Esophagus squamous epithelium (tissue), 5 donors: ENCODE measurements at regions not wholly inside any gene's neighbourhood (a gene's known extent, or its start where the extent isn't known, plus 50 kb on each side); places are given as distances from the start of the nearest gene placed in this dataset.

Source experiments
- DNase-seq: peaks from one replicate; lab custom pipeline; 2025; lab: John Stamatoyannopoulos, UW
- H3K27ac ChIP-seq, 4 donors: fragments of 200-600 bp; sonication (generic); one replicate each; pipeline ENCODE4 v1.5.1; 2016 to 2019; ENCODE audit warnings: mild to moderate bottlenecking in 1 of 4
- H3K27me3 ChIP-seq, 4 donors: fragments of 200-600 bp; sonication (generic); 1 replicate in 3 of 4; 2 replicates in 1 of 4; pipeline versions ENCODE4 v1.5.1 to v1.6.0; 2017 to 2021; ENCODE audit warnings: antibody characterized with exemption in 1 of 4
- H3K36me3 ChIP-seq, 3 donors: fragments of 200-600 bp; sonication (generic); one replicate each; pipeline ENCODE4 v1.5.1; 2016 to 2019
- H3K4me1 ChIP-seq, 3 donors: fragments of 200-600 bp; sonication (generic); one replicate each; pipeline ENCODE4 v1.5.1; 2017 to 2019
- H3K4me3 ChIP-seq, 4 donors: fragments of 200-600 bp; sonication (generic); 1 replicate in 3 of 4; 2 replicates in 1 of 4; pipeline ENCODE4 v1.5.1; 2016 to 2019; ENCODE audit warnings: mild to moderate bottlenecking in 2 of 4, moderate library complexity in 1 of 4
- H3K9me3 ChIP-seq, 3 donors: fragments of 200-600 bp; sonication (generic); one replicate each; pipeline ENCODE4 v1.5.1; 2016 to 2019
- CTCF ChIP-seq, 6 experiments: fragments of 450-650 bp in 4 of 6; fragments of 200-600 bp in 2 of 6; sonication (generic) in 2 of 6; IDR thresholded peaks; one replicate each; pipeline ENCODE4 v1.5.1; 2016 to 2019; ENCODE audit warnings: antibody characterized with exemption in 6 of 6, mild to moderate bottlenecking in 4 of 6, moderate library complexity in 4 of 6
- POLR2A ChIP-seq, 4 donors: fragments of 450-650 bp; IDR thresholded peaks; one replicate each; pipeline ENCODE4 v1.6.1; 2017; ENCODE audit warnings: antibody characterized with exemption in 4 of 4, mild to moderate bottlenecking in 4 of 4, moderate library complexity in 3 of 4
- WGBS, 2 donors: methylation state at CpG; one replicate each; pipeline ENCODE4 v1.1.5; 2018; 5-methylcytosine and 5-hydroxymethylcytosine counted together
- intact Hi-C: fragments of 100-400 bp; cut with DNase I; formaldehyde crosslinking; loops from one replicate; pipeline ENCODE4 v1.15.0; 2022
- donor health status: DM: yes; HTN: yes; CAD: no.

GRCh38 chr7:22622116-22622785 is 104.7 kb upstream of the IL6 start:
- intact Hi-C loops: no loop called here
- DNase-seq: no peak
- Histone ChIP-seq H3K27ac (no peak overlapping the region), H3K4me1 (no peaks in the 10 kb centered on the region), H3K36me3 (no peaks in the 10 kb centered on the region), H3K4me3 (no peak overlapping the region), H3K27me3 (no peaks in the 10 kb centered on the region), H3K9me3 (peaks cover 0 to 11% (median 6%) of the 10 kb centered on the region in 3 donors)
- 83 to 84% methylated on average over 4 of the region's 4 CpGs for WGBS, 2 donors
- TF ChIP-seq POLR2A (IDR thresholded peaks at IDR 0.05) (no peak), CTCF (IDR thresholded peaks at IDR 0.05) (no peak)

DNA sequence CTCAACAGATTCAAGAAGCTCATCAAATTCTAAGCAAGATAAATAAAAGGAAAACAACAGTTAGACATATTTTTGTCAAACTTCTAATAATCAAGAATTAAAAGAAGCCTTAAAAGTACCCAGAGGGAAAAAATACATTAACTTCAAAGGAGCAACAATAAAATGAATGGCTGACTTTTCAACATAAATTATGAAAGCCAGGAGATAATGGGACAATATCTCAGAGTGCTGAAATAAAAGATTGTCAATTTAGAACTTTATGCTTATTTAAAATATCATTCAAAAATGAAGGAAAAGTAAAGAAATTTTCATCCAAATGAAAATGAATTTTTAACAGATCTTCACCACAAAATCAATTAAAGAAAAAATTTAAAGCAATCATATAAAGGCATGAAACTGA is 108.5 kb upstream of the IL6 start:
- H3K27me3 ChIP-seq: no peaks in the 10 kb centered on the region
- no peak for DNase-seq

DNA sequence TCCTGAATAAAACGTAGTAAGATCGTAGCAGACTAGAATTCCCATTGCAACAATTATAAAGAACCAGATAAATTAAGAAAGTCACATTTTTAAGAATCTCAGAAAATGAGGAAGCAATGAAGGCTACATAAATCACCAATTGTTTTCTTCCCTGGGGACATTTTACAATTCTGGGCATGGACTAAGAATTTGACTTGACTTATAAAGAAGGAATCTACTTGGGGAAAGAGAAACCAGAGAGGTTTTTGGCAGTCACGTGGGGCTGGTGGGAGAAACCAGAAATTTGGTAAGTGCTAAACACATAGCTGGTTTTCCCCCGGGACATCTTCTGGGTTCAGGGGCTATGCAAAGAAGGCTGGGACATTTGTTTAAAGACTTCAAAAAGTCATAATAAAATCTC is 109.8 kb upstream of the IL6 start:
- intact Hi-C loops: no loop called here
- WGBS, 2 donors: 66 to 78% methylated on average over 4 of the region's 4 CpGs
- Histone ChIP-seq H3K4me3 (no peak overlapping the region), H3K9me3 (peaks cover 0 to 14% (median 6%) of the 10 kb centered on the region in 3 donors), H3K36me3 (no peaks in the 10 kb centered on the region), H3K27ac (no peak overlapping the region), H3K27me3 (no peaks in the 10 kb centered on the region), H3K4me1 (no peaks in the 10 kb centered on the region)
- DNase-seq: no peak
- no peak for TF ChIP-seq CTCF (IDR thresholded peaks at IDR 0.05)
- no peak for TF ChIP-seq POLR2A (IDR thresholded peaks at IDR 0.05)

More for the DNA sequence above, 108.5 kb upstream of the IL6 start:
- intact Hi-C loops: no loop called here
- peaks cover 0 to 14% (median 6%) of the 10 kb centered on the region in 3 donors for H3K9me3 ChIP-seq
- no peaks in the 10 kb centered on the region for H3K4me1 ChIP-seq
- H3K27ac ChIP-seq: no peak overlapping the region
- no peaks in the 10 kb centered on the region for H3K36me3 ChIP-seq
- no peak overlapping the region for H3K4me3 ChIP-seq
- TF ChIP-seq CTCF (IDR thresholded peaks at IDR 0.05): no peak
- no peak for TF ChIP-seq POLR2A (IDR thresholded peaks at IDR 0.05)

DNA sequence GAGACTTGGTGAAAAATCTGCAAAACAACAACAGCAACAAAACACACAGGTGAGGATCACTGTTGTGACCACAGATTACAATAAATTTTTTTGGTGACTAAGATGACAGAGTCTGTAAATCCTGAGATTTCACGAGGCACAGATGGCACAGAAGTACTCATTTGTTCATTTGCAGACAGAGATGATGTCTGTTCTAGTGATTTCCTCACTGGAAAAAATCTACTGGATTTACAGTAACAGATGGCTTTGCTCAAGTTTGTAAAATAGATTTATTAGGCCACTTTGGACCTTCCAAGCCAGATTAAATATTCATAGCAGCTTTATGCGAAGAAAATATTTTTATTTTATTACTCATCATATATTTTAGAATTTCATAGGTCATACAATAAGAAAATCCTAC is 113.5 kb upstream of the IL6 start:
- 57 to 61% methylated on average over 2 of the region's 2 CpGs for WGBS, 2 donors
- DNase-seq: no peak
- no peak for TF ChIP-seq CTCF (IDR thresholded peaks at IDR 0.05)
- TF ChIP-seq POLR2A (IDR thresholded peaks at IDR 0.05): no peak
- Histone ChIP-seq H3K27ac (no peak overlapping the region), H3K4me3 (no peak overlapping the region), H3K27me3 (no peaks in the 10 kb centered on the region), H3K9me3 (peaks cover 0 to 14% (median 6%) of the 10 kb centered on the region in 3 donors), H3K4me1 (no peaks in the 10 kb centered on the region), H3K36me3 (no peaks in the 10 kb centered on the region)
- intact Hi-C loops: no loop called here

GRCh38 chr7:22612776-22613175 is 112.8 kb upstream of the STEAP1B start:
- WGBS, 2 donors: 76 to 89% methylated on average over 2 of the region's 2 CpGs
- Histone ChIP-seq H3K9me3 (peaks cover 0 to 8% (median under 1%) of the 10 kb centered on the region in 3 donors), H3K4me1 (no peaks in the 10 kb centered on the region), H3K27ac (no peak overlapping the region), H3K4me3 (no peak overlapping the region), H3K36me3 (no peaks in the 10 kb centered on the region), H3K27me3 (no peaks in the 10 kb centered on the region)
- TF ChIP-seq POLR2A (IDR thresholded peaks at IDR 0.05) (no peak), CTCF (IDR thresholded peaks at IDR 0.05) (no peak)
- no peak for DNase-seq
- intact Hi-C loops: no loop called here
